Pancreas (tissue), 10 donors: ENCODE measurements at regions not wholly inside any gene's neighbourhood (a gene's known extent, or its start where the extent isn't known, plus 50 kb on each side); places are given as distances from the start of the nearest gene placed in this dataset.

Source experiments
- ATAC-seq, 4 donors: fragments of 200-7000 bp; cut with Tn5 transposase; one replicate each; pipeline versions ENCODE4 v1.8.0 to v1.9.1; 2020; ENCODE audit warnings: mild to moderate bottlenecking in 4 of 4, moderate library complexity in 4 of 4
- DNase-seq, 6 donors: peaks; one replicate each; pipeline ENCODE4 v3.0.0-alpha.2; 2020
- FAIRE-seq: peaks from 2 replicates; lab custom pipeline; 2012; peaks lifted over from hg19 to GRCh38; lab: Jason Lieb, UNC
- H3K27ac ChIP-seq, 4 donors: fragments of 200-600 bp; sonication (generic); 1 replicate in 3 of 4; 2 replicates in 1 of 4; pipeline versions ENCODE4 v1.5.0 to v1.8.0; 2020
- H3K27me3 ChIP-seq, 4 donors: fragments of 200-600 bp; one replicate each; pipeline ENCODE4 v1.8.0; 2021
- H3K36me3 ChIP-seq, 3 donors: fragments of 200-600 bp; sonication (generic) in 1 of 3; one replicate each; pipeline versions ENCODE4 v1.5.0 to v1.8.0; 2020 to 2021
- H3K4me1 ChIP-seq, 3 donors: fragments of 200-600 bp; one replicate each; pipeline ENCODE4 v1.8.0; 2021
- H3K4me3 ChIP-seq, 4 donors: fragments of 200-600 bp; sonication (generic) in 2 of 4; one replicate each; pipeline versions ENCODE4 v1.5.0 to v1.8.0; 2020 to 2021
- H3K9me3 ChIP-seq, 4 donors: fragments of 200-600 bp; one replicate each; pipeline ENCODE4 v1.8.0; 2021
- CTCF ChIP-seq, 4 donors: fragments of 200-600 bp; sonication (generic) in 3 of 4; IDR thresholded peaks; one replicate each; pipeline versions ENCODE4 v1.5.0 to v1.8.0; 2021; ENCODE audit warnings: antibody characterized with exemption in 4 of 4
- WGBS, 2 donors: extraction: QIAGEN DNeasy Blood & Tissue Kit; methylation state at CpG; one replicate each; pipeline ENCODE4 v1.1.7; 2013; 5-methylcytosine and 5-hydroxymethylcytosine counted together
- intact Hi-C, 3 donors: fragments of 100-400 bp; cut with DNase I; formaldehyde crosslinking; loops; one replicate each; pipeline versions ENCODE4 v1.11.1 to v1.14.2; 2022
- donor health status: healthy with polysubstance abuse.
- donor health status: DM: no; HTN: no; CAD: no; lungs with moderate emphysema.
- donor health status: DM: no; HTN: no; CAD: no.
- donor health status: control.
- donor health status: control.
- donor health status: Bipolar disorder and iron deficiency.
- donor health status: DM: yes; HTN: yes; CAD: no.
- donor health status: DM: no; HTN: no; CAD: no.
- donor health status: DM: no; HTN: no; CAD: no.
- donor health status: DM: yes; HTN: yes; CAD: no.

DNA sequence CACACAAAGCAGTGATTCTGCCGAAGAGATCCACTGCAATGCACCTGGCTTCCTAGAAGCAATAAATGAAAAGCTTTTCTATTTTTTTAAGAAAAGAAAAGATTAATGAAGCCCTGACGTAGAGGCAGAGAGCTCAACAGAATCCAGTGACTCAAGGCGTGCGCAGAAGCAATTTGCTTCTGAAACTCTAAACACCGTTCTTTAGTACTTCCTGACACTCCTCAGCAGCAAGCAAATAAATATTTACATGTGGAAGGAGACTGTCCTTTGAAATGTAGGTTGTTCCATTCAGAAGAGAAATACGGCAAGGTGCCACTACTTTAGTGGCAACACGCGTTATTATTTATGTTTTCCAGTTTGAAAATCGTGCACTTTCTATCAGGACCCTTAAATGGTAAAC lies 126.2 kb upstream of the ZNF516 start:
- no peak for TF ChIP-seq CTCF (IDR thresholded peaks at IDR 0.05)
- Histone ChIP-seq H3K27ac (peak overlapping the region in 2 of 4 donors; percentile 22 to 57), H3K4me1 (peaks cover 0 to 14% (median 10%) of the 10 kb centered on the region in 3 donors), H3K4me3 (peak overlapping the region in 1 of 4 donors; percentile 40), H3K27me3 (no peaks in the 10 kb centered on the region), H3K9me3 (no peaks in the 10 kb centered on the region), H3K36me3 (no peaks in the 10 kb centered on the region)
- ATAC-seq (peak in 1 of 4 donors; percentile 24), DNase-seq (no peak), FAIRE-seq (no peak)
- WGBS, 2 donors = 49 to 58% methylated on average over 9 of the region's 9 CpGs
- intact Hi-C loops = loop anchor here in 1 of 3 donors (10.0 kb wide), 1 partner anchor 216 kb away; no protein-coding TSS in a partner anchor

DNA sequence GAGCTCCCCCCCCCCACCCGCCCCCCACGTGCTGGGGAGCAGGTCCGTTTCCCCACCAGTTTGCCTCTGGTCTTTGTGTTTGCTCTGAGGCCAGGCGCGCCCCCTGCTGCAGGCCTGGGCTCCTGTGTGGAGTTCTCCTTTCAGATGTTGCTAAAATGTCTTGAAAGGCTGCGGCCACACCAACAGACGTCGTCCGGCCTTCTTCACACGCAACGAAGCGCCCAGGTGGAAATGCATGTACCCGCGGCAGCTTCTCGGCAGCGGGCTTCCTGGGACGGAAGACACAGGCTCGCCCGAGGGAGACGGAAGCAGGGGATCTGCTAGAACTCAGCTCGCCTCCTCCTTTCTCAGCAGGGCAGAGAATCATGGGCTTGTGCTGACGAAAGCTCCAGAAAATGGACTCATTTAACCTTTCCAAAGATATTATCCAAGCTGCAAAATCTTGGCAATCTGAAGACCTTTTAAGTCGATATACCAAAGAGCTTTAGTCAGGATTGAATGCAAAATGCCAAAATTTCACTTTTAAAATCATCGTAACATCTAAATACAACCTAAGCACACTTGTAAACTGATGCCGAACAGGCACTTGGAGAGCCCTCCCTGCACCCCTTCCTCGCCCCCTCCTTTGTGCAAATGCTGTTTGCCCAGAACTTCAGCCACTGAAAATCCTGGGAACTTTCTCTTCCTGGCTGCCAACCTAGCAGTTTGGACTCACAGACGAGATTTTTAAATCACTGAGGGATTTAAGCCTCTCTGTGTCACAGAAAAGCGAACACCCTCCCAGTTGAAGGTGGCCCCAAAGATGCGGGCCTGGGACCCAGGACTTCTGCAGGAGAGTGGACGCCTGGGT lies 125.5 kb upstream of the ZNF516 start:
- Histone ChIP-seq H3K27ac (peak overlapping the region in 3 of 4 donors; percentile 20 to 78 (median 70)), H3K4me3 (peak overlapping the region in 1 of 4 donors; percentile 40), H3K27me3 (no peaks in the 10 kb centered on the region), H3K4me1 (peaks cover 0 to 14% (median 10%) of the 10 kb centered on the region in 3 donors), H3K9me3 (no peaks in the 10 kb centered on the region), H3K36me3 (no peaks in the 10 kb centered on the region)
- 59 to 67% methylated on average over 30 of the region's 30 CpGs for WGBS, 2 donors
- ATAC-seq (peak in 3 of 4 donors; percentile 68 to 77 (median 75)), FAIRE-seq (no peak), DNase-seq (peak in 3 of 6 donors; percentile 26 to 63 (median 41))
- intact Hi-C loops = loop anchor here in 1 of 3 donors (10.0 kb wide), 1 partner anchor 216 kb away; no protein-coding TSS in a partner anchor
- TF ChIP-seq CTCF (IDR thresholded peaks at IDR 0.05) = no peak

DNA sequence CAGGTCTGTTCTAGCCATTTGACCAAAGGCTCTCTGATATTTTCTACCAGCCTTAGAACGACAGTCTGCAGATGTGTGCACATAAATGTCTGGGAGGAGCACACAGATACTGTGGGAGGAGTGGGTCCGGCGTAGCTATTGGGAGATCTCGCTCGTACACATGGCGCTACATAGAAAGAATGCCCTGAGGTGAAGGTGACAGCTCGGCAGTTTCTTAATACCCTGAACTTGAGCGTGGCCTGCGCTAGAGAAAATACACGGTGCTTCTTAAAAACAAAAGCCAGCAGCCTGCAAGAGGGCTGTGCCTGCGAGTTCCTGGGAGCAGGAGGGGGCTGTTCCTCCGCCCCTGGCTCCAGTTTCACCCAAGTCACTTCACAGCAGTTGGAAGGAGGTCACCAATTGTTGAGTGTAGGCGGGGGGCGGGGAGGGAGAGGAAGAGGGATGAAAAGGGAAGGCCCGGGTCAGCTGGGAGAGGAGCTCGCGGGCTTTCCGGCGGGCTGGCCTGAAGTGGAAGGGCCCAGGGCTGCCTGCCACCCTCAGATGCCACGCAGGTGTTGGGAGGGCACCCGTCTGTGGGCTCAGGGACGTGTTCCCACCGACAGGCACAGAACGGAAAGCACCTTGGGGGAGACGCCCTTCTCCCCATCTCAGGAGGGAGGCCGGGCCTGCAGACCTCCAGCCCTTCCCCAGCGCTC lies 124.7 kb upstream of the ZNF516 start:
- WGBS, 2 donors = 65 to 68% methylated on average over 24 to 27 of the region's 27 CpGs

GRCh38 chr18:76619261-76619620 lies 124.2 kb upstream of the ZNF516 start:
- ATAC-seq (peak; percentile 88 to 95 (median 88)), FAIRE-seq (no peak), DNase-seq (peak; percentile 57 to 82 (median 74))
- H3K27ac ChIP-seq = peak overlapping the region in 3 of 4 donors; percentile 20 to 78 (median 70)
- H3K9me3 ChIP-seq = no peaks in the 10 kb centered on the region
- WGBS, 2 donors = 4 to 17% methylated on average over 11 of the region's 11 CpGs
- intact Hi-C loops = no loop called here
- peaks cover 0 to 14% (median 10%) of the 10 kb centered on the region in 3 donors for H3K4me1 ChIP-seq
- no peaks in the 10 kb centered on the region for H3K36me3 ChIP-seq
- no peak for TF ChIP-seq CTCF (IDR thresholded peaks at IDR 0.05)
- H3K4me3 ChIP-seq = peak overlapping the region in 1 of 4 donors; percentile 40
- no peaks in the 10 kb centered on the region for H3K27me3 ChIP-seq

More for the DNA sequence above, 124.7 kb upstream of the ZNF516 start:
- peak in 3 of 4 donors; percentile 49 to 73 (median 63) for ATAC-seq
- intact Hi-C loops = loop anchor here in 1 of 3 donors (10.0 kb wide), 1 partner anchor 215 kb away; no protein-coding TSS in a partner anchor
- no peak for FAIRE-seq
- TF ChIP-seq CTCF (IDR thresholded peaks at IDR 0.05) = no peak
- peak overlapping the region in 1 of 4 donors; percentile 40 for H3K4me3 ChIP-seq
- peak in 5 of 6 donors; percentile 15 to 70 (median 63) for DNase-seq
- H3K27me3 ChIP-seq = no peaks in the 10 kb centered on the region
- H3K36me3 ChIP-seq = no peaks in the 10 kb centered on the region
- no peaks in the 10 kb centered on the region for H3K9me3 ChIP-seq
- peak overlapping the region in 3 of 4 donors; percentile 20 to 78 (median 70) for H3K27ac ChIP-seq
- H3K4me1 ChIP-seq = peaks cover 0 to 14% (median 10%) of the 10 kb centered on the region in 3 donors
